KMS-11 (cell line): ENCODE measurements at regions not wholly inside any gene's neighbourhood (a gene's known extent, or its start where the extent isn't known, plus 50 kb on each side); places are given as distances from the start of the nearest gene placed in this dataset.
A peak's percentile ranks its signal among the peaks of the same experiment; 100 is the strongest.

ENCODE experiments used
- H2AFZ ChIP-seq: fragments of 200-600 bp; sonication (generic); 2 replicates; pipeline ENCODE4 v1.6.1; 2016; ENCODE audit warnings: antibody characterized with exemption, mixed run types, low read depth
- H3K27ac ChIP-seq: fragments of 200-600 bp; sonication (generic); 2 replicates; pipeline ENCODE4 v1.6.1; 2016; ENCODE audit warnings: mild to moderate bottlenecking, mixed run types
- H3K27me3 ChIP-seq: fragments of 200-600 bp; sonication (generic); 2 replicates; pipeline ENCODE4 v1.6.1; 2017; ENCODE audit warnings: mild to moderate bottlenecking, low read depth, mixed run types, moderate library complexity; ENCODE audit not compliant: insufficient read depth
- H3K36me3 ChIP-seq: fragments of 200-600 bp; sonication (generic); 2 replicates; pipeline ENCODE4 v1.6.1; 2017; ENCODE audit warnings: mild to moderate bottlenecking, mixed run types; ENCODE audit not compliant: insufficient read depth
- H3K4me1 ChIP-seq: fragments of 200-600 bp; sonication (generic); 2 replicates; pipeline ENCODE4 v1.6.1; 2016; ENCODE audit warnings: mild to moderate bottlenecking, low read depth, mixed run types; ENCODE audit not compliant: poor library complexity, severe bottlenecking
- H3K4me2 ChIP-seq: fragments of 200-600 bp; sonication (generic); 2 replicates; pipeline ENCODE4 v1.7.0; 2016; ENCODE audit warnings: mild to moderate bottlenecking, mixed run types
- H3K4me3 ChIP-seq: fragments of 200-600 bp; sonication (generic); IDR thresholded peaks from 2 replicates; pipeline ENCODE4 v1.6.1; 2017; ENCODE audit warnings: low read depth, low read length, mixed read lengths; ENCODE audit not compliant: insufficient read depth
- H3K79me2 ChIP-seq: fragments of 200-600 bp; sonication (generic); 2 replicates; pipeline ENCODE4 v1.6.1; 2016; ENCODE audit warnings: low read depth, mixed run types; ENCODE audit not compliant: insufficient read depth
- H3K9ac ChIP-seq: fragments of 200-600 bp; sonication (generic); 2 replicates; pipeline ENCODE4 v1.6.1; 2016; ENCODE audit warnings: mild to moderate bottlenecking, mixed run types
- H4K20me1 ChIP-seq: fragments of 200-600 bp; sonication (generic); 2 replicates; pipeline ENCODE4 v1.6.1; 2016; ENCODE audit warnings: mild to moderate bottlenecking, mixed run types; ENCODE audit not compliant: insufficient read depth
- CTCF ChIP-seq: fragments of 200-600 bp; sonication (generic); conservative IDR thresholded peaks from 2 replicates; pipeline ENCODE4 v1.6.1; 2017; ENCODE audit warnings: low read depth, mild to moderate bottlenecking, antibody characterized with exemption, low read length, moderate library complexity, mixed read lengths

GRCh38 chr15:70199540-70200410 lies 102.1 kb upstream of the TLE3 start:
- H3K4me1 ChIP-seq = peaks cover 43% of the 10 kb centered on the region
- H3K27ac ChIP-seq = no peak overlapping the region
- H4K20me1 ChIP-seq = no peaks in the 10 kb centered on the region
- H3K4me3 ChIP-seq = no peak overlapping the region
- TF ChIP-seq CTCF = no peak
- no peaks in the 10 kb centered on the region for H3K36me3 ChIP-seq
- no peaks in the 10 kb centered on the region for H3K27me3 ChIP-seq
- H3K79me2 ChIP-seq = no peaks in the 10 kb centered on the region
- H3K4me2 ChIP-seq = no peak overlapping the region
- H3K9ac ChIP-seq = no peak overlapping the region
- no peak overlapping the region for H2AFZ ChIP-seq

- Histone ChIP-seq H3K4me1 (peaks cover 43% of the 10 kb centered on the region), H3K9ac (no peak overlapping the region), H3K4me2 (no peak overlapping the region), H3K27me3 (no peaks in the 10 kb centered on the region), H3K27ac (no peak overlapping the region), H2AFZ (no peak overlapping the region), H3K36me3 (no peaks in the 10 kb centered on the region), H3K4me3 (no peak overlapping the region), H4K20me1 (no peaks in the 10 kb centered on the region), H3K79me2 (no peaks in the 10 kb centered on the region)
- TF ChIP-seq CTCF = no peak
Measured at GRCh38 chr15:70199124-70199482, 101.4 kb upstream of the TLE3 start.

- peaks cover 43% of the 10 kb centered on the region for H3K4me1 ChIP-seq
- H3K27me3 ChIP-seq = no peaks in the 10 kb centered on the region
Measured at GRCh38 chr15:70198441-70199123, 100.9 kb upstream of the TLE3 start.

GRCh38 chr15:70197945-70198361 lies 100.2 kb upstream of the TLE3 start:
- Histone ChIP-seq H3K27me3 (no peaks in the 10 kb centered on the region), H3K27ac (peak overlapping the region; percentile 99), H3K4me1 (peaks cover 43% of the 10 kb centered on the region), H4K20me1 (no peaks in the 10 kb centered on the region), H2AFZ (peak overlapping the region; percentile 74), H3K4me3 (no peak overlapping the region), H3K36me3 (no peaks in the 10 kb centered on the region), H3K4me2 (peak overlapping the region; percentile 81), H3K79me2 (no peaks in the 10 kb centered on the region), H3K9ac (peak overlapping the region; percentile 93)
- TF ChIP-seq CTCF = no peak

More at GRCh38 chr15:70198441-70199123, 100.9 kb upstream of the TLE3 start:
- no peak overlapping the region for H2AFZ ChIP-seq
- TF ChIP-seq CTCF = no peak
- H3K9ac ChIP-seq = no peak overlapping the region
- no peak overlapping the region; the same call in 1 of the 2 replicates for H3K4me2 ChIP-seq
- no peaks in the 10 kb centered on the region for H3K79me2 ChIP-seq
- no peaks in the 10 kb centered on the region for H4K20me1 ChIP-seq
- H3K36me3 ChIP-seq = no peaks in the 10 kb centered on the region
- no peak overlapping the region for H3K4me3 ChIP-seq
- peak overlapping the region; percentile 99; the same call in 1 of the 2 replicates for H3K27ac ChIP-seq
